Activated CD4-positive, alpha-beta T cell treated with anti-CD3 and anti-CD28 coated beads, Interleukin-2, Interleukin-6, amounts not matched to agents 100 ng/mL and 50 ng/mL, durations not matched to agents 16 hours and 8 hours (primary cell): ENCODE measurements at regions not wholly inside any gene's neighbourhood (a gene's known extent, or its start where the extent isn't known, plus 50 kb on each side); places are given as distances from the start of the nearest gene placed in this dataset.
"Not testable (repeated sequence)": the region's sequence is repeated elsewhere in the genome, so short reads cannot be mapped to it uniquely, and the experiment has no call there.

ENCODE experiments used
- DNase-seq: peaks from one replicate; pipeline ENCODE4 v3.0.0-alpha.2; 2020

DNA sequence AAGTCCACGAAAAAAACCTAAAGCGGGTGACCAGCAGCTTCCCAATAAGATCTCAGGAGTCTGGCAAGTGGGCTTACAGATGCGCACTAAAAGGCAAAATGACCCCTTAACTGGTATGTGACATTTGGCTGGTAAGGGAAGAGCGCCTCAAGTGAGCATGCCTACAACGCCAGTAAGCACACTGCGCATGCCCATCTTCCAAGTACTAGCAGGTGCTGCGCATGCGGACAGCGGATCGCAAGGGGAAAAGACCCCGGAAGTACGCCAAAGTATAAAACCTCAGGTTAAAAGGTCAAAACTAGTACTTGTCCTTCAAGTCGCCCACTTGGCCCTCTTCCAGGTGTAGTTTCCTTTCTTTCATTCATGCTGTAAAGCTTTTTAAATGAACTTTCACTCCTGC lies 518.5 kb upstream of the MDGA2 start:
- DNase-seq, result no peak

GRCh38 chr14:48149624-48150023 lies 474.2 kb upstream of the MDGA2 start:
- not testable (repeated sequence) for DNase-seq

DNA sequence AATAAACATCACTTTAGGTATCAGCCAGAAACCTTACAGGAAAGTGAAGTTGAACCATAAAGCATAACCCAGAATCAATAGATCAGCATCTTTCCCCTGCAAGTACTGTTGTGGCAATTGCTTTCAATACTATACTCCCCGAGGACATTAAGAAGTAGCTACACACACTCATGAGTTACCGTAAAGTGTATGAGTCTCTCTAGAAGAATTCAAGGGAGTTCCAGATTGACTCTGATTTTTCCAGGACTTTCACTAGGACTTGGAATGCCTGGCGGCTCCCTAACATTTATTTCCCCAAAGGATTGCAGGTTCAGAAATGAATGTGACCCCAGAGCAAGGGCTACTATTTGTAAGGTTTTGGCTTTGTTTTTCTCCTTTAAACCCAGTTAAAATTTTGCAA lies 465.4 kb upstream of the MDGA2 start:
- DNase-seq, result no peak

DNA sequence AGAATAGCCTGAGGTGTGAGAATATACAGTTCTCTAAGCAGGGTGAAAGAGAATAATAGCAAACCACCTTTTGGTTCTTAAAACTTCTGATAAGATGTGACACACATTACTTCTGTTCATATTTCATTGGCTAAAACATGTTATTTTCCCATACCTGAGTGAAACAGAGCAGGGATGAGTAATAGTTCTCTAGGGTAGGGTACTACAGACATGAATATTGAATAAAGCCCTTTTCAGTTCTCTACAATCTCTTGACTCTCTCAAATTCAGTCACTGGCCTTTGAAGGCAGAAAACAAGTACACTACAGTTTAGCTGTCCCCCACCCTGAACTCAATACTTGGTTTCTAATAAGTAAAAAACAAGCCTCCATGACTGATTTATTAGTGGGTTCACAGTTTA lies 454.1 kb upstream of the MDGA2 start:
- no peak for DNase-seq

DNA sequence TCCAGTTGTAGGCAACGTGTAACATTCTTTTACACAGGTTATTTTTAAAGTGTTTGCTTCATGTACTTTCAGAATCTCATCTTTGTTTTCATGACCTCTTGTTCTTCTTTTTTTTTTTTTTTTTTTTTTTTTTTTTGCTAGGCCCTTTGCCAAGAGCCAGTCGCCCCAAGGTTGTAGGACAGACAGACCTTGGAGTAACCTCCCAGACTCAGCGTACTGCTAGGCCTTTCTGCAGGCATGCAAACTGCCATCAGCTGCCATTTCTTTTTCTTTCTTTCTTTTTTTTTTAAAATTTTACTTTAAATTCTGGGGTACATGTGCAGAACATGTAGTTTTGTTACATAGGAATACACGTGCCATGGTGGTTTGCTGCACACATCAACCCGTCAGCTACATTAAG lies 452.3 kb upstream of the MDGA2 start:
- DNase-seq, result no peak

- no peak for DNase-seq
Observed at GRCh38 chr14:48125654-48126053, 450.2 kb upstream of the MDGA2 start.

GRCh38 chr14:48113713-48114112 lies 438.3 kb upstream of the MDGA2 start:
- no peak for DNase-seq

GRCh38 chr14:48111151-48111550 lies 435.7 kb upstream of the MDGA2 start:
- no peak for DNase-seq

DNA sequence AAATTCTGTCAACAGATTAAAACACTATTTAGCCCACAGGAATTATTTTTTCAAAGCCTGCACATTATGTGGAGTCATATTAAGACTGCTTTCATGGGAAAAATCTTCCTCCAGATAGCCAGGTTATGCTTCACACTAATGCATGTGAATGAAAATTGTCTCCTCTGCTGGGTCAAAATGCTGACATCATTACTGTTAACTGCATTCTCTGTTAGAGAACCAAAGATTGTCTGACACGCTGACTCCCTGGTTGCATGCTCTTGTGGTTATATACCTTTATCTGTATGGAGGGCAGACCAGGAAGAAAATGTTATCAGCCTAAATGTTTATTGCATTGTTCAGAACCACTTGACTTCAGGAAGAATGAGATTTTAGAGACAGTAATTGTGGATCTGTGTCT lies 432.2 kb upstream of the MDGA2 start:
- DNase-seq, result no peak

GRCh38 chr14:48096897-48097296 lies 421.5 kb upstream of the MDGA2 start:
- DNase-seq, result no peak

DNA sequence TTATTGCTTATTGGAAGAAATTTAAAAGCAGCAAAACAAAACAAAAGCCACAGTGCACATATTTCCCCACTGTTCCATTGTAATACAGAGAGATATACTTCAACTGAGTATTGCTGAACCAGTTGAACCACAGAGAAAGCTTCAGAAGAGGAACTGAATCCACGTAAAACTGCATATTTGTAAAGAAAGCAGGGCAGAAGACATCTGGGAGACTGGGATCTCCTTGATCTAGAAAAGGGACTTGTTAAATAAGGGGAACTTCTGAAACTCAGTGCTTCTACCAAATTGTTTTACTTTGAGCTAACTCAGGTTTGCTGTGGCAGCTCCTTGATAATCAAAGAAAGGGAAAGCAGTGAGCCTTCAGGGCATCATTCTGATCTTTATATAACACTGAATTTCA lies 411.1 kb upstream of the MDGA2 start:
- no peak for DNase-seq

DNA sequence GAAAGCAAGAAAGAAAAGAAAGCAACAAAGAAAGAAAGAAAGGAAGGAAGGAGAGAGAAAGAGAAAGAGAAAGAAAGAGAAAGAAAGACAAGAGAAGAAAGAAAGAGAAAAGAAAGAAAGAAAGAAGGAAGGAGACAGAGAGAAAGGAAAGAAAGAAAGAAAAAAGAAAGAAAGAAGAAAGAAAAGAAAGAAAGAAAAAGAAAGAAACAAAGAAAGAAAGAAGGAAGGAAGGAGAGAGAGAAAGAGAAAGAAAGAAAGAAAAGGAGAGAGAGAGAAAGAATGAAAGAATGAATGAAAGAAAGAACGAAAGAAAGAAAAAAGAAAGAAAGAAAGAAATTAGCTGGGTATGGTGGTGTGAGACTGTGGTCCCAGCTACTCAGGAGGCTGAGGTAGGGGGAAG lies 400.1 kb upstream of the MDGA2 start:
- no peak for DNase-seq

- no peak for DNase-seq
Observed at GRCh38 chr14:48052973-48053372, 377.6 kb upstream of the MDGA2 start.

- DNase-seq, result no peak
Observed at GRCh38 chr14:48035836-48036235, 360.4 kb upstream of the MDGA2 start.

GRCh38 chr14:48027115-48027514 lies 351.7 kb upstream of the MDGA2 start:
- DNase-seq, result no peak

GRCh38 chr14:48023881-48024280 lies 348.5 kb upstream of the MDGA2 start:
- DNase-seq, result no peak

DNA sequence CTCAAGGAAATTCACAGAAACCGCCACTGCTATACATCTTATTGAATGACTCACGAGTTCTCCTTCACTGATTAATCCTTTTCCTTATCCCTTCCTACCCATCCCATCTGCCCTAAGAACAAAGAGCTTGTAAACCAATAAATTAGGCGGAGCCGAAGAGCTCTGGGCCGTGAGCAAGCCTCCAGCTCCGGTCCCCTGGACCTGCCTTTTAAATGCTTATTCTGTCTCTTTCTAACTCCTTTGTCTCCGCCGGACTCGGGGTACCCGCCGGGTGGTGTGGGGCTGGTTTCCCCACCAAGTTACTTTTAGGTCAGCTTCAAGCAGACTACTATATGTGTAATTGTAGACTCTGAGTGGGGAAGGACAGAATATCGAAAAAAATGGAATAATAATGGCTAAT lies 336.1 kb upstream of the MDGA2 start:
- DNase-seq, result not testable (repeated sequence)

DNA sequence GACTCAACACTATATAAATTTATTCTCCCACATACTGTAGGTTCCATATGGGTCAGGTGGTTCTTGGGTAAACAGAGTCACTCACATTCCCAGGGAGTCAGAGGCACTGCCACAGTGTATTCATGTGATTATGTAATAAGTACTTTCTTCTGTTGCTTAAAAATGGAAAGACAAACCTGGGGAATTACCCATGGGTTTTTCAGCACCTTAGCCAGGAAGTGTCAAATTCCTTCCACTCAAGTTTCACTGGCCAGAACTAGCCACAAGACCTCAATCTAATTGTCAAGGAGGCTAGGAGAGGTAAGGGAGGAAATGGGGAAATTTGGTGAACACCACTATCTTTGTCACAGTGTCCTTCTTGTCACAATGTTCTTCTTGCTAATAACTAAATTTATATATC lies 333.2 kb upstream of the MDGA2 start:
- DNase-seq, result no peak

- no peak for DNase-seq
Observed at GRCh38 chr14:48005986-48006385, 330.6 kb upstream of the MDGA2 start.

DNA sequence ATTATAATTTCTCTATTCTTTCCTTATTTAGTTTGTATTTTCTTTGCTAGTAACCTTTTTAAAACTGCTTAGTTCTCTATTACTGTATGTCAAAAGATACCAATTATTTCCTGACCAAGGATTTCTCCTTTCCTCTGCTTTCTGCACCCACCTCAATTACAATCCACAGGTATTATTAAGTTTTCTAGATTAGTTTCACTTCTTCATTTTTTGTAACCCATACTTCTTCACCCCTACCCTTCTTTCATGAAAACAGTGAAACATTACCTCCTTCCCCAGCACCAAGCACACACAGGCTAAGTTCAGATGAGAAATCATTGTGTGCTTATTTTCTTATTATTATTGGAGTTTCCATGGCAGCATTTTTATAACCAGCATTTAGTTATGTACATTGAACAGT lies 318.5 kb upstream of the MDGA2 start:
- DNase-seq, result no peak

DNA sequence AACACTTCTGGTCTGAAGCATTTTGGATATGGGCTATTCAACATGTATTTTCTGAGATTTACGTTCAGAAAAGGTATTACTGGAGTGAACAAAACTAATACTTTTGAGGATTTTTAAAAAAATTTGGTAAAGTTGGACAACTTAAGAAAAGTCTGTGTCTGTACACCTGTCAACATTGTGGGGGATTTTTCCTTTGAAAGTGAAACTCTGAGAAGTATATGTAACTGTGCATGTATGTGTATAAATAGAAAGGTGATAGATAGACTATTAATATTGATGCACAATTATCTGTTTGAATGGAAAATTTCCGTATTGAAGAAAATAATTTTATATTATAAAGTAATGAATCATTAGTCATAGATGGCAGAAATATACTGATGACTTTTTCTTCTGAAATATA lies 312.8 kb upstream of the MDGA2 start:
- no peak for DNase-seq

GRCh38 chr14:47978871-47979270 lies 303.5 kb upstream of the MDGA2 start:
- DNase-seq, result no peak

GRCh38 chr14:47976139-47976538 lies 300.7 kb upstream of the MDGA2 start:
- DNase-seq, result no peak

DNA sequence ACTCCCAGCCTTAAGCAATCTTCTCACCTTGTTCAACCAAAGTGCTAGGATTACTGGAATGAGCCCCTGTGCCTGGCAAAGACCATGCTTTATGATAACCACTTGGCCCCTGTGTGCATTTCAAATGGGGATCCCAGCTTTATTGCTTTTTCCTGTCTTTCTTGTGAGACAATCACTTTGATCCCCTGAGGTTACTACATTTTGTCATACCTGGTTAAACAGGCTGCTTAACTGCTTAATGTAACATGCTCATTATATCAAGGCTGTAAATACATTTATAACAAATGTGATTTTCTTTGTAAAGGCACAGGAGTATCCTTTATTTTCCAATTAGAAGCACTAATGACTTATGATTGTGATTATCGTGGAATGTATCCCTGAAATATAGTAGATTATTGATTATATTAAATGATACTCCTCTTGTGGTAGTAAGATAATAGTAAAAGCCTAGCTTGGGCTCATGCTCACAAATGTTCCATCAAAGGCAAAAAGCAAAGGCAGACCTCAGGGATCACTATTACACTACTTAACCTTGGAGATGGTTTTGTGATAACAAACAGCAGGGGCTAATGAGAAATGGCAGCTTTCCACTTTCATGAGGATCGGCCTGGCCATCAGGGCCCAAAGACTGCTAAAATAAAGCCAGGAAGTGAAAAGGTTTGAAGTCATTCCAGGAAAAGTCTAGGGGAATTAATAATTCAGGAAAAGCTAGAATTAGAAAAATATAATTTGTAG lies 290.8 kb upstream of the MDGA2 start:
- DNase-seq, result no peak

DNA sequence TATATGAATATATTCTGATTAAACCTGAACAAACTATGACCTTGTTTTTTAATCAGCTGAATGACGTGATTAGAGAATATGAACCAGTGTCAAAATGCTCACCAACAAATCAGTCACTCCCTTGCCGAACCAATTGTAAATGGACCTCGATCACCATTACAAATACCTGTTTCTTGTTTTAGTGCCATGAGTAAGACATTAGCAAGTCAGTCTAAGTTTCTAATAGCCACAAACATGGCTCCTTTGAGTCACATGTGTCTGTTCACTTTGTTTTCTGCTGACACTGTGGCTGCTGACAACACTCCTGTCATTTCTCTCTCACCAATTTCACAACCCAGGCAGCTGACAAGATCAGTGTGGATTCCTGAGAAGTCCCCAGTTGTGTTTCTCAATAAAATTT lies 286.2 kb upstream of the MDGA2 start:
- DNase-seq, result no peak

DNA sequence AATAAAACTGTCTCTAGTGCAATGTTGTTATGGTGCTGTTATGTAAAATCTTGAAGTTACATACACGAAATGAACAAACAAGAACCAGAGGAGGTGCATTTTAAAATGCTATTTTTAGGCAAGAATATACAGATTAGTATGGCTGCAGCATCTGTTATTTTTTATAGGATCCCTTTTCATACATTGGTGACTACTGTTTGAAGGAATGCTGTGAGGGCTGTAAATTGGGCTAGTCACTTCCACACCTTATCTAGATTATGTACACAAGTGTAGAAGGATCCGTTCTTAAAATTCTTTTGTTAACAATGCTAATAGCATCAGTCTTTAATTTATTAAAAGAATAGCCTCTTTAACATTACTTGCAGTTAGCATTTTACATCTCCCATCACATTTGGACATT lies 284.3 kb upstream of the MDGA2 start:
- DNase-seq, result no peak
